ENCODE measurements at regions not wholly inside any gene's neighbourhood (a gene's known extent, or its start where the extent isn't known, plus 50 kb on each side); places are given as distances from the start of the nearest gene placed in this dataset.

- H2BK20ac ChIP-seq (ENCODE audit: low read depth, low read length, poor library complexity, severe bottlenecking), result no peak overlapping the region
- no CpG with 5 or more reads among the region's 3 CpGs for WGBS (ENCODE audit: extremely low coverage, insufficient read length, low lambda C conversion rate)
- H2BK15ac ChIP-seq (ENCODE audit: low read depth, low read length), result no peak overlapping the region
- H3K23me2 ChIP-seq (ENCODE audit: insufficient read length, low read depth, low read length, poor library complexity, severe bottlenecking), result no peaks in the 10 kb centered on the region
- no peak overlapping the region for H3K18ac ChIP-seq (ENCODE audit: insufficient read length, low read depth, low read length)
- no peak overlapping the region for H2AK5ac ChIP-seq (ENCODE audit: insufficient read length, low read length)
- H3K14ac ChIP-seq (ENCODE audit: insufficient read depth, low read length), result no peak overlapping the region
- no peak overlapping the region for H3K27ac ChIP-seq (ENCODE audit: insufficient read length, low read depth, low read length)
- no peak overlapping the region for H3K23ac ChIP-seq (ENCODE audit: insufficient read length, low read depth, low read length)
- Mint-ChIP-seq H3K4me1 (no peaks in the 10 kb centered on the region), H3K27ac (no peak overlapping the region), H3K4me3 (no peak overlapping the region), H3K27me3 (ENCODE audit: low read depth) (no peaks in the 10 kb centered on the region), H3K9me3 (peaks cover 0 to 3% of the 10 kb centered on the region in 2 experiments; a peak in 1 of 5 replicates), H3K36me3 (ENCODE audit: insufficient read depth in 1 of 3, low read depth in 3 of 3) (no peaks in the 10 kb centered on the region)
- H2BK120ac ChIP-seq (ENCODE audit: low read depth, low read length, poor library complexity, severe bottlenecking), result no peak overlapping the region
- H4K8ac ChIP-seq (replicated peaks; ENCODE audit: insufficient read length, low read depth, low read length), result no peak overlapping the region
- no peak overlapping the region for H3K9ac ChIP-seq (ENCODE audit: extremely low read depth, insufficient read length, low read length)
- no peak overlapping the region for H3T11ph ChIP-seq (ENCODE audit: low read length)
- H3K79me1 ChIP-seq (ENCODE audit: insufficient read depth, low read depth, low read length, poor library complexity, severe bottlenecking), result no peaks in the 10 kb centered on the region
- no peaks in the 10 kb centered on the region for H3K79me2 ChIP-seq (ENCODE audit: insufficient read depth, low read length)
- no peaks in the 10 kb centered on the region for H3K9me3 ChIP-seq (ENCODE audit: control insufficient read depth, low read depth, low read length)
- no peak overlapping the region for H2BK12ac ChIP-seq (ENCODE audit: insufficient read length, low read depth, low read length)
- no peaks in the 10 kb centered on the region for H3K4me1 ChIP-seq (ENCODE audit: insufficient read depth, low read length)
- H3K4me2 ChIP-seq (ENCODE audit: insufficient read depth, insufficient read length, low read length), result no peak overlapping the region
- H3K27me3 ChIP-seq (ENCODE audit: insufficient read depth, low read length), result no peaks in the 10 kb centered on the region
- no peak for DNase-seq
- no peak overlapping the region for H4K5ac ChIP-seq (ENCODE audit: insufficient read length, low read depth, low read length)
- H2BK5ac ChIP-seq (ENCODE audit: insufficient read length, low read length), result no peak overlapping the region
- TF ChIP-seq CTCF (conservative IDR thresholded peaks at IDR 0.05), result no peak
- H3K4ac ChIP-seq (ENCODE audit: low read depth, low read length), result no peak overlapping the region
- H4K20me1 ChIP-seq (ENCODE audit: control insufficient read depth, insufficient read depth, insufficient read length), result no peaks in the 10 kb centered on the region
- H2AFZ ChIP-seq (ENCODE audit: low read length), result no peak overlapping the region
- H3K56ac ChIP-seq (ENCODE audit: insufficient read length, low read depth, low read length), result no peak overlapping the region
- no peak overlapping the region for H4K91ac ChIP-seq (ENCODE audit: insufficient read length, low read depth, low read length)
Observed at GRCh38 chr3:144942093-144942837, 970.6 kb downstream of the DIPK2A start.

All from H9 (cell line).